ENCODE measurements at regions not wholly inside any gene's neighbourhood (a gene's known extent, or its start where the extent isn't known, plus 50 kb on each side); places are given as distances from the start of the nearest gene placed in this dataset.

- no peak for DNase-seq (ENCODE audit: low read depth)
- TF ChIP-seq MYC (IDR thresholded peaks at IDR 0.05; ENCODE audit: low read depth, low read length) (no peak), CTCF (IDR thresholded peaks at IDR 0.05; ENCODE audit: low read depth, low read length) (no peak), MAX (IDR thresholded peaks at IDR 0.05; ENCODE audit: low read depth, low read length) (no peak), POLR2A (IDR thresholded peaks at IDR 0.05; ENCODE audit: extremely low read depth, insufficient read length) (no peak)
- no peak overlapping the region for H3K4me3 ChIP-seq (ENCODE audit: low read depth, low read length)
These were observed 1828.8 kb downstream of the MAT2B start for GRCh38 chr5:165334201-165334600.

- TF ChIP-seq MAX (IDR thresholded peaks at IDR 0.05; ENCODE audit: low read depth, low read length) (no peak), POLR2A (IDR thresholded peaks at IDR 0.05; ENCODE audit: extremely low read depth, insufficient read length) (no peak), CTCF (IDR thresholded peaks at IDR 0.05; ENCODE audit: low read depth, low read length) (no peak), MYC (IDR thresholded peaks at IDR 0.05; ENCODE audit: low read depth, low read length) (no peak)
- DNase-seq (ENCODE audit: low read depth) = no peak
These were observed 1844.3 kb downstream of the MAT2B start for GRCh38 chr5:165349735-165350134.

GRCh38 chr5:165351342-165351741, 1845.9 kb downstream of the MAT2B start:
- no peak for TF ChIP-seq POLR2A (IDR thresholded peaks at IDR 0.05; ENCODE audit: extremely low read depth, insufficient read length)
- no peak for TF ChIP-seq CTCF (IDR thresholded peaks at IDR 0.05; ENCODE audit: low read depth, low read length)
- no peak for TF ChIP-seq MAX (IDR thresholded peaks at IDR 0.05; ENCODE audit: low read depth, low read length)
- TF ChIP-seq MYC (IDR thresholded peaks at IDR 0.05; ENCODE audit: low read depth, low read length) = no peak
- DNase-seq (ENCODE audit: low read depth) = no peak

More at GRCh38 chr5:165349735-165350134, 1844.3 kb downstream of the MAT2B start:
- H3K4me3 ChIP-seq (ENCODE audit: low read depth, low read length) = no peak overlapping the region

GRCh38 chr5:165360366-165360765, 1854.9 kb downstream of the MAT2B start:
- no peak overlapping the region for H3K4me3 ChIP-seq (ENCODE audit: low read depth, low read length)
- TF ChIP-seq MAX (IDR thresholded peaks at IDR 0.05; ENCODE audit: low read depth, low read length) (no peak), MYC (IDR thresholded peaks at IDR 0.05; ENCODE audit: low read depth, low read length) (no peak), CTCF (IDR thresholded peaks at IDR 0.05; ENCODE audit: low read depth, low read length) (no peak), POLR2A (IDR thresholded peaks at IDR 0.05; ENCODE audit: extremely low read depth, insufficient read length) (no peak)
- DNase-seq (ENCODE audit: low read depth) = no peak

More at GRCh38 chr5:165351342-165351741, 1845.9 kb downstream of the MAT2B start:
- H3K4me3 ChIP-seq (ENCODE audit: low read depth, low read length) = no peak overlapping the region

- H3K4me3 ChIP-seq (ENCODE audit: low read depth, low read length) = no peak overlapping the region
- no peak for DNase-seq (ENCODE audit: low read depth)
- no peak for TF ChIP-seq MAX (IDR thresholded peaks at IDR 0.05; ENCODE audit: low read depth, low read length)
- TF ChIP-seq CTCF (IDR thresholded peaks at IDR 0.05; ENCODE audit: low read depth, low read length) = no peak
- no peak for TF ChIP-seq POLR2A (IDR thresholded peaks at IDR 0.05; ENCODE audit: extremely low read depth, insufficient read length)
- no peak for TF ChIP-seq MYC (IDR thresholded peaks at IDR 0.05; ENCODE audit: low read depth, low read length)
These were observed 1855.5 kb downstream of the MAT2B start for GRCh38 chr5:165360784-165361542.

All from NB4 (cell line).